Left cardiac atrium (tissue), 4 donors: ENCODE measurements at regions not wholly inside any gene's neighbourhood (a gene's known extent, or its start where the extent isn't known, plus 50 kb on each side); places are given as distances from the start of the nearest gene placed in this dataset.

ENCODE experiments used
- ATAC-seq, 2 donors: fragments of 200-7000 bp; cut with Tn5 transposase; one replicate each; pipeline ENCODE4 v1.9.1; 2020; ENCODE audit warnings: mild to moderate bottlenecking in 2 of 2, moderate library complexity in 2 of 2
- DNase-seq: peaks from one replicate; pipeline ENCODE4 v3.0.0-alpha.2; 2020
- intact Hi-C, 2 donors: fragments of 100-400 bp; cut with DNase I; formaldehyde crosslinking; loops; one replicate each; pipeline versions ENCODE4 v1.14.1 to v1.15.1; 2022 to 2023
- donor health status: DM: no; HTN: yes; CAD: no.
- donor health status: DM: no; HTN: yes; CAD: no; lungs with severe emphysema.
- donor health status: DM: yes; HTN: yes; CAD: no.
- donor health status: Dilated cardiomyopathy.

- ATAC-seq (no peak), DNase-seq (no peak)
- intact Hi-C loops: no loop called here
Measured at GRCh38 chr3:110059431-110059830, 722.1 kb upstream of the DPPA4 start.

DNA sequence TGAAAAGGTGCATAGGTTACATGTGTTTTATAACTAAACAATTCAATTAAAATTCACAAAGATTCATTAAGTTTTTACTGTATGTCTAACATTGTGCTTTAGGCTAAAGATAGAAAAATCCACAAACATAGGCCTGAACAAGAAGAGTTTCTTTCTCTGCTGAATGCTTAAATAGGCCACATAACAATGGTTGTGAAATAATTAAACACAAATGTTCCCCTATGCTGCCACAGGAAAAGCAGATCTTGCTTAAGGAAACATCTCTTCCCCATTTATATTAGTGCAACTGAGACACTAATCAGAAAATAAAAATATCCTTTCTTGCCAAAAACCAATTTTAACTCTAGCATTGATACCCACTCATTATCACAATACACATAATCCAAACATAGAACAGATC lies 725.4 kb upstream of the DPPA4 start:
- no peak for DNase-seq
- intact Hi-C loops: no loop called here
- ATAC-seq: no peak

DNA sequence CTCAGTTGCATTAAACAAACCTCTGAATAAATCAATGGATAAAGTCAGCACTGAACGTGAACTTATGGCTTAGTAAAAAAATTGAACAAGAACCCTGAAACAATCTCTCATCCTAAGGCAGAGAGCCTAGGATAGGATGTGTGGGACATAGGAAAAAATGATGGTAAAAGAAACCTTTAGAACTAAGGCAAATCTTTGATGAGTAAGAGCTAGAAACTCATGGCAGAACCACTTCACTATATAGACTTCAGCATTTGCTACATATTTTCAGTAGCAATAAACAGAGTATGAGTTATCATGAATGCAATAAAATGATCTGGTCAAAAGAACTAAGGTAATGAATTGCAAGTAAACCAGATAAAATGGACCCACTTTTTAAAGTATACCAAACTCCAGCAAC lies 725.8 kb upstream of the DPPA4 start:
- DNase-seq (no peak), ATAC-seq (no peak)
- intact Hi-C loops: no loop called here

- intact Hi-C loops: no loop called here
- ATAC-seq (no peak), DNase-seq (no peak)
Measured at GRCh38 chr3:110066206-110066605, 728.9 kb upstream of the DPPA4 start.

DNA sequence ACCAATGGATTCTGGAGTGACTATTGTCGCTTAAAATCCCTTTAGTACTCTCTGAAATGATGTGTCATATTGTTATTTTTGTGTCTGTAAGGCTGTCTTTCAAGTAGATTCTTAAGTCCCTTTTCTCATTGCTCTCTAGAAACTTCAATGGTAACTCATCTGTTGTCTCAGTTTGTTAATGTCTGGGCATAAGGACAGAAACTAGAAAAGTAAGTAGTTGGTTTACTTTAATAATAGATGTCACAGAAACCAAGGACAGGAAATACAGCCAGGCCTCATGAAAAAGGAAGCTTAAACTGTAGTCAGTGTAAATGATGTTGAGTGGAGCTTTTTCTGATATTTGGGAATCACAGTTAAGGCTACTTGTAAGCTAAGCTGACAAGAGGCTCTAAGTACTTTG lies 730.2 kb upstream of the DPPA4 start:
- DNase-seq (no peak), ATAC-seq (no peak)
- intact Hi-C loops: no loop called here

DNA sequence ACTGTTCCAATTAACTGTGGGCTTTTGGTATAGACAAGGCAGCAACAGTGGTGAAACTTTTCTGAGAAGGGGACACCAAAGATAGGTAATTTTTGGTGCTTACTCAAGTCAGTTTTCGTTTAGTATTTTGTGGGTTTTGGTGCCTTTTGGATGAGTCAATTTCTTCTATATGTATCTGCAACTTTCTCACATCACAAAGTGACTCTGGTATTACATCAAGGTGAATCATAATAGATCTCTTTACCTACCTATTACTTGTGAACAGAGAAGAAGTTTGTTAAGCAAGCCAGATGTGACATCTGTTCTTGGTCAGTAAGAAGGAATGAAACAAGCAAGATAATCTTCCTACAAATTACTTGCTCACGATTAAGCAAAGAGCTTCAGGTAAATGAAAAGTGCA lies 732.4 kb upstream of the DPPA4 start:
- ATAC-seq (no peak), DNase-seq (no peak)
- intact Hi-C loops: no loop called here

DNA sequence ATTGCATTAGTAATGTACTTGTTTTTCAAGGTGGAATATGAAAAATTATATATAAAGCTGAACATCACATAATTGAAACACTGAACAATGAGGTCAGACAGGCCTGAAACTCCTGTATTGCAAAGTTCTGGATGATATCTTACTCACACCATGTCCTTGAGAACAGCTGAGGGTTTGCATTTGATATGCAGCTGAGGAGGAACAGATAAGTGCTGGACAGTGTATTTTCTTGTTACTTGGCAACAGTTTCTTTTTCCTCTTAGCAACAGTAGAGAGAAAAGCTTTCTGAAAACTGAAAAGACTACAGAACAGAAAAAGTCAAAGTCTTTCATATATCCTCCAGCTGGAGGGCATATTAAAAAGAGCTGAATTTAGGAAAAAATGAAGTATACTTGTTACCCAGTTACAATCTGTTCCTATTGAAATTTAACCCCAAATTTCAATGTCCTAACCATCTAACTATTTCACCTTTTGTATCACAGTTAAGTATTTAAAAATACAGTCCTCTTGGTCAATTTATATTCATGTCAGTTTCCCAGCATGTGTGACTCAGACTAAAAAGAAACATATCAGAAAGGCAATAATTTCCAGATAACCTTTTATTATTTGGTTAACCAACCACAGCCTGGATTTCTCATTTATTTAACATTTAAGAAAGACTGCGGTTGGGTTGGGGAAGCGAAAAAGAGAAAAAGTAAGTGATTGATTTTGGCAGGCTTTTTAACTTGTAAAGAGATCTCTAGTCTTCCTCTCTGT lies 733.0 kb upstream of the DPPA4 start:
- DNase-seq: no peak
- intact Hi-C loops: no loop called here
- ATAC-seq: peak; percentile 87 to 96

- DNase-seq (no peak), ATAC-seq (no peak)
- intact Hi-C loops: no loop called here
Measured at GRCh38 chr3:110074095-110074494, 736.7 kb upstream of the DPPA4 start.

DNA sequence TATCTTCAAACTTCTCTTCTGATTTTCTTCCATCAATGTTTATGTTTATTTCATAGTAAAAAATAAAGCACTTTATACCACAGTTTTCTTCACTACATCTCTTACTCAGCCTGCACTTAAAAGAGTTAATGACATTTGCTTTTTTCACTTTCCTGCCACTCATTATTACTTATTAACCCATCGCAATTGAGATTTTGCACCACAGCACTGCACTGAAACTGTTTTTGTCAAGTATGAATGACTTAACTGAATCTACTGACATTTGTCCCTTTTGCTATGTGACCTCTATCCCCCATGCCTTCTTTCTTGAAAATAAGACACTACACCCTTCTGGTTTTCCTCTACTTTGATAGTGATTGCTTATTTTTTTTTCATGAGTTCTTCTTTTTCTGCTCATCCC lies 739.7 kb upstream of the DPPA4 start:
- intact Hi-C loops: no loop called here

GRCh38 chr3:110093411-110093810 lies 756.1 kb upstream of the DPPA4 start:
- ATAC-seq: no peak
- intact Hi-C loops: no loop called here
- no peak for DNase-seq

More for the DNA sequence above, 739.7 kb upstream of the DPPA4 start:
- DNase-seq: no peak
- no peak for ATAC-seq

- ATAC-seq (no peak), DNase-seq (no peak)
- intact Hi-C loops: no loop called here
Measured at GRCh38 chr3:110093812-110094401, 756.6 kb upstream of the DPPA4 start.

DNA sequence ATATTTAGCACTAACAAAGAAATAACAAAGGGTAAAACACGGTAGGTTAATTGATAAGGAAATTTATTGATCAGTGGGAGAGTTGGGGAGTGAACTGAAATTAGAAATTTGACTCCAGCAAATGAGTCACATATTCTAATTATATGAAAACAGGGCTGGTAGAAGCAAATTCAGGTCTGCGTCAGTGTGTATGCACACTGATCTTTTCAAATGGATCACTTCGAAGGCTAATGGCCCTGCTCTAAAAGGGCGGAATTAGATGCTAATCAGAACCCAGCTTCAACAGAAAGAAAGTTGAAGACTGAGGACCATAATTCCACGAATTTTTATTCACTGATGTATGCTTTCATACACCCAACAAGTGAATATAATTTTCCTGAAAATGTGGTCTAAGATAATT lies 762.4 kb upstream of the DPPA4 start:
- no peak for DNase-seq
- no peak for ATAC-seq
- intact Hi-C loops: no loop called here

DNA sequence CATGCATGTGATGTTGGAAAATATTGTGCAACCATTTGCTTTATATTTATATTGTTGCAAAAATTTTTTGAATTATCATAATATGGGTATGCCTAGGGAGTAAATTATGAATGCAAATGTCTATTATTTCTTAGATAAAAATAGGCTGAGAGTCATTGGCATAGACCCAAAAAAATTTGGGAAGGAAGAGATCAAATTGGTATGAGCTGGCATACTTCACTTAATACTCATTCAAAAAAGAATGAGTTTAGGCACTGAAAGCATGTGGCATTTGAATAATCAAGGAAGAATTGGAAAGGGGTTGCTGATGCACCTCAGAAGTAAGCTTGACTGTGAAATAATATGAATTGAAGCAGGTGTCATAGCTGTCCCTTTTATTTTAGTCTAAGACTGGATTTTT lies 764.0 kb upstream of the DPPA4 start:
- intact Hi-C loops: no loop called here
- no peak for ATAC-seq
- DNase-seq: no peak

GRCh38 chr3:110106805-110107204 lies 769.5 kb upstream of the DPPA4 start:
- DNase-seq (no peak), ATAC-seq (no peak)
- intact Hi-C loops: no loop called here

- no peak for DNase-seq
- intact Hi-C loops: no loop called here
- ATAC-seq: no peak
Measured at GRCh38 chr3:110123946-110124345, 786.6 kb upstream of the DPPA4 start.

DNA sequence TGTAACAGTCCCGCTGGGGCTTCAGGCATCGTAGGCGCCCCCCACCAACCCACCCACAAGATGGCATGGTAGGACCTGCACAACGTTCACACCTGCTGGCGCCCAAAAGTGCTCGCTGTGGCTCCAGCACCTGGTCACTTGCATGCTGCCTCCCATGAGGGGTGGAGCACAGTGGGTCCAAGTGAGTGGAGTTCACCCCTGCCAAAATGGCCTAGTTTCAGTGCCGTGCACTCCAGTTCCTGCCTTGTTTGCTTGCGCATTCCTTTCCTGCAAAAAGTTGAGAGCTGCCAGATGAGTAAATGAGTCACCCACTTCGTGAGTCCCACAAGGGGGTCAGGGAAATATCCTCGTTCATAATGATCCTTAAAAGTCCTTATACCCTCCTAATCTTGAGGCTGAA lies 788.7 kb upstream of the DPPA4 start:
- intact Hi-C loops: no loop called here
- no peak for DNase-seq
- ATAC-seq: no peak

DNA sequence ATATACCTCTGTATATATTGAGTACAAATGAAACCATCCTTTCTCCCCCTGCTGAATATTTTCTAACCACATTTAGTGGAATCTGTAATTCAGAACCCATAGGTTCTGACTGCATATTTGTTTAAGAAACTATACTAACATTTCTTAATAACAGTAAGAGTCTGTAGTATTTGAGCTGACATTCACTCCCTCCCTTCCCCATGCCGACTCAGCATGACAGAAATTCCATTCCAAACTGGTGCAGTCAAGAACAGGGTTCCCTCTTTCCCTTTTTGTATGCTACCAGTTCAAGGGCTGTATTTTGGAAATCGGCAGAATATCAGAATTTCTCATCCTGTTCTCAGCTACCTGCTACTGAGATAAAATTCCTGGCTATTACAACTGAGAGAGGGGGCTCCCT lies 796.6 kb upstream of the DPPA4 start:
- intact Hi-C loops: no loop called here
- DNase-seq (no peak), ATAC-seq (no peak)

- intact Hi-C loops: no loop called here
- no peak for ATAC-seq
- DNase-seq: no peak
Measured at GRCh38 chr3:110139048-110139447, 801.7 kb upstream of the DPPA4 start.

DNA sequence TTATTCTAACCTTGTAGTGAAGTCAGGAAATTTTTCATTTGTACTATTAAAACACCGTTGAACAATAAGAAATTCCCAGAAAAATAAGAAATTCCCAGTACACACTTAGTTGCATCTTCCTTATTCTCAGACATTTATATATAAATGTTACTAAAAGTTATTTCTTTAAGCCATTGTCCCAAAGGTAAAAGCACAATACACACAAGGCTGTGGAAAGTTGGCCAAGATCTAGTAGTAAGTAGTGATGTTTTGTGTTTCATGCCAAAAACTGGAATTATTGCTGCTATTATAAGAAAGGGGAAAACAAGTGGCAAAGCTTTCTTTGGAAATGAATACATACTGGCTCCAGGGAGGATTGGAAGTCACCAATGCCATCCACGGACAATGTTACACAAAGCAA lies 802.5 kb upstream of the DPPA4 start:
- ATAC-seq (no peak), DNase-seq (no peak)
- intact Hi-C loops: no loop called here

DNA sequence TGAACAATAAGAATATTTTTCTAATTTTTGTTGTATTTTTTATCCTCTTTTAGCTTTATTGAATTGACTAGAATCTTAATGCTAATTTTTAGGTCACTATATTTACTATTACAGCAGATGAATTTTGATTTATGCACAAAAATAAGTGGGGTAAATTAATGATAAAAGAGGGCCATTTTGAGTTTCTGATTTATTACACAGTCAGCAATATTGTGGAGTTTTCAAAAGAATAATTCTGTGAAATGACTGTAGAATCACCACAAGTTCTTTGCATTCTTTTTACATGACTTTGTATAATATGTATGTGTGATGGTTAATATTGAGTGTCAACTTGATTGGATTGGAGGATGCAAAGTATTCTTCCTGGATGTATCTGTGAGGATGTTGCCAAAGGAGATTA lies 812.4 kb upstream of the DPPA4 start:
- ATAC-seq: no peak
- intact Hi-C loops: no loop called here
- DNase-seq: no peak

GRCh38 chr3:110157221-110157620 lies 819.9 kb upstream of the DPPA4 start:
- no peak for DNase-seq
- ATAC-seq: no peak
- intact Hi-C loops: no loop called here
